Epidermal melanocyte (primary cell): ENCODE measurements at regions not wholly inside any gene's neighbourhood (a gene's known extent, or its start where the extent isn't known, plus 50 kb on each side); places are given as distances from the start of the nearest gene placed in this dataset.

ENCODE experiments used
- DNase-seq: peaks from one replicate; pipeline ENCODE4 v3.0.0; 2011; ENCODE audit warnings: low spot score; ENCODE audit not compliant: insufficient read length

GRCh38 chr2:226622484-226622883 lies 177.1 kb downstream of the IRS1 start:
- no peak for DNase-seq

GRCh38 chr2:226620176-226620575 lies 179.4 kb downstream of the IRS1 start:
- no peak for DNase-seq

- no peak for DNase-seq
These were observed 179.9 kb downstream of the IRS1 start for GRCh38 chr2:226619707-226620106.

- no peak for DNase-seq
These were observed 180.6 kb downstream of the IRS1 start for GRCh38 chr2:226618875-226619605.

GRCh38 chr2:226618544-226618874 lies 181.1 kb downstream of the IRS1 start:
- DNase-seq = no peak

GRCh38 chr2:226615891-226616290 lies 183.7 kb downstream of the IRS1 start:
- DNase-seq = no peak

GRCh38 chr2:226611944-226612318 lies 187.7 kb downstream of the IRS1 start:
- no peak for DNase-seq

- DNase-seq = no peak
These were observed 188.2 kb downstream of the IRS1 start for GRCh38 chr2:226611196-226611943.

- DNase-seq = no peak
These were observed 190.3 kb downstream of the IRS1 start for GRCh38 chr2:226609366-226609765.

- no peak for DNase-seq
These were observed 191.2 kb downstream of the IRS1 start for GRCh38 chr2:226608451-226608850.

GRCh38 chr2:226607379-226607778 lies 192.2 kb downstream of the IRS1 start:
- no peak for DNase-seq

- DNase-seq = no peak
These were observed 194.0 kb downstream of the IRS1 start for GRCh38 chr2:226605642-226606041.

GRCh38 chr2:226603606-226604005 lies 196.0 kb downstream of the IRS1 start:
- DNase-seq = no peak

GRCh38 chr2:226601881-226602662 lies 197.5 kb downstream of the IRS1 start:
- DNase-seq = no peak

GRCh38 chr2:226600802-226601201 lies 198.8 kb downstream of the IRS1 start:
- no peak for DNase-seq

- DNase-seq = no peak
These were observed 199.4 kb downstream of the IRS1 start for GRCh38 chr2:226600184-226600583.

- DNase-seq = no peak
These were observed 210.6 kb downstream of the IRS1 start for GRCh38 chr2:226589043-226589442.

GRCh38 chr2:226585130-226585561 lies 214.5 kb downstream of the IRS1 start:
- no peak for DNase-seq

- no peak for DNase-seq
These were observed 215.0 kb downstream of the IRS1 start for GRCh38 chr2:226584518-226585055.

GRCh38 chr2:226583715-226584114 lies 215.9 kb downstream of the IRS1 start:
- DNase-seq = peak; percentile 54

GRCh38 chr2:226581661-226582060 lies 218.0 kb downstream of the IRS1 start:
- no peak for DNase-seq

GRCh38 chr2:226581004-226581403 lies 218.6 kb downstream of the IRS1 start:
- DNase-seq = no peak
